CD4-positive, alpha-beta T cell treated with Interleukin-6 for 4 hours (primary cell): ENCODE measurements at regions not wholly inside any gene's neighbourhood (a gene's known extent, or its start where the extent isn't known, plus 50 kb on each side); places are given as distances from the start of the nearest gene placed in this dataset.
"Not testable (repeated sequence)": the region's sequence is repeated elsewhere in the genome, so short reads cannot be mapped to it uniquely, and the experiment has no call there.

Source experiments
- DNase-seq: peaks from one replicate; pipeline ENCODE4 v3.0.0-alpha.2; 2020; ENCODE audit warnings: mixed read lengths

DNA sequence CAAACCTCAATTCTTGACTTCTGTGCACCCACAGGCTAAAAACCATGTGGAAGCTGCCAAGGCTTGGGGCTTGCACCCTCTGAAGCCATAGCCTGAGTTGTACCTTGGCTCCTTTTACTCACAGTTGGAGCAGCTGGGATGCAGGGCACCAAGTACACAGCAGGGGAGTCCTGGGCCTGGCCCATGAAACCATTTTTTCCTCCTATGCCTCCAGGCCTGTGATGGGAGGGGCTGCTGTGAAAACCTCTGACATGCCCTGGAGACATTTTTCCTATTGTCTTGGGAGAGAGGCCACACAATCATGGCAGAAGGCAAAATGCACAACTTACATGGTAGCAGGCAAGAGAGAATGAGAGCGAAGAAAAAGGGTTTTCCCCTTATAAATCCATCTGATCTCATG lies 568.6 kb downstream of the SMARCA1 start:
- DNase-seq, result not testable (repeated sequence)

DNA sequence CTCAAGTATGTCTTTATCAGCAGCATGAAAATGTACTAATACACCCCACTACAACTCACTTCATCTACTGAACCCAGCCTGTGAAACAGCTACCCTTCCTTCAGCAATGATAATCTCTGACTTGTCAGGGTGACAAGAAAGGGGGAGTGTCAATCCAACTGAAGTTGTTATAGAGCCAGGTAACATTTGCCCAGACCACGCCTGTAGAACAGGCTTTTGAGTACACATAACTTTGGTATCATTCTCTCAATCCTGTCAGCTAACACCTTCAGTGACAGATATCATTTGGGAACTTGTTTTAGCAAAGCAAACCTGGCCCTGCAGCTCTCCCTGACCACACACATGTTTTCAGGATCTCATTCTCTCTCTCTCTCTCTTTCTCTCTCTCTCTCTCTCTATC lies 592.2 kb downstream of the SMARCA1 start:
- no peak for DNase-seq

DNA sequence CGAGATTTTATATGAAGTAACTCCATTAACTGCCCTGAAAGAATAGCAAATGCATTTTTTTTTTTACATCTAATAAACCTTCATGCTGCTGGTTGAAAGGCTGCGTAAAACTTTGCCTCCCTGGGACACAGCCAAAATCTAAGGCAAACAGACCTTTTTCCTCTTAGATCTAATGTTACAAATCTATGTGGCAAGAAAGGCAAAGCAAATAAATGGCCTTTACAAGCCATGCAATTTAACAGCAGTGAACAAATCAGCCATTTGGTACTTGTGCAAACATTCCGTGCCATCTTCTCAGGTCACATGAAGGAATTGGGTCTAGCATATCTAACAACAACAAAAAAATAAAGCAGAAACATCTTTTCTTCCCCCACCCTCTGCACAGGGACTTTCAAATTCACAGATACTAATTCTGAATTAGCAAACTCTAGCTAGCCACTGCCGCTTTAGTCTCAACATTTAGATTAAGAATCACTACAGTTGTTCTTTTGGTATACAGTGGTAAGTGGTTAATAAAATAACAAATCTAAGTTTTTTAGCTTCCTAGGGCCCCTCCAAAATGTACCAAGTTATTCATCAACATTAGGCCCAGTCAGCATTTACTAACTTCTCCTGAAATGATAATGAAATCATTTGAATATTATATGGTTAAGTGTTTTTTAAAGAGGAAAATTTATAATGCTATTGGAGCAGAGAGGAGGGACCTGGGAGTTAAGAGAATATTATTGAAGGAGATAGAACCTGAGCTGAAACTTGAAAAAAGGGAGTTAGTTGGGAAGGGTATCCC lies 593.8 kb downstream of the SMARCA1 start:
- no peak for DNase-seq

DNA sequence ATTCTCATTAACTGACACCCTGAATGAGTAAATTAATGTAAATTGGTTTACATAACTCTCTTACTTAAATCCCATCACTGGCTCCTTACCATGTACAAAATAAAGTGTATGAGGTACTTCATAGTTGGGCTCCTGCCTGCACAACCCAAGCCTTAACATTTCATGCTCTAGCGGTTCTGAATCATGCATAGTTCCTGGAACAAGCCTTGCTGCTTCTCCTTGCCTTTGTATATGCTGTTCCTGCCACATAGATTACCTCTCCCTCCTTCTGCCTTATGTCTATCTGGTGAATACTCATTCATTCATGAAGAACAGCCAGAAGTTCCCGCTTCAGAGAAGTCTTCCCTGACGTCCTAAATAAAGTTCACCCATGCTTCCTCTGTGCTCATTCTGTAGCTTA lies 594.7 kb downstream of the SMARCA1 start:
- DNase-seq, result no peak

DNA sequence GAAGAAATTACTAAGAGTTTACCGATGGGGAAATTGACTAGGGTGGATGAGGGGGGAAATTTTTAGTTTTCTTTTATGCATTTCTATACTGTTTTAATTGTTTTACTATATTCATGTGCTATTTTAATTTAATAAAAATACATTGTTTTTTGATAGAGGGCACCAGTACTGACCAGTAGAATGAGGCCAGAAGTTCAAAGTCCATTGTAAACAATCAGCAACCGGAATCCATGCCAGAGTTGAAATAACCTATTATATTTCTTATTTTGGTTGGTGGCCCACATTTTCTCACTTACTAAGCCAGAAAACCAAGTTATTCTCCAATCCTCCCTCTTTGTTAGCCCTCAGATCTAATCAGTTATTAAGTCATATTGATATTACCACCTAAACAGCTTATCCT lies 595.9 kb downstream of the SMARCA1 start:
- DNase-seq, result no peak

DNA sequence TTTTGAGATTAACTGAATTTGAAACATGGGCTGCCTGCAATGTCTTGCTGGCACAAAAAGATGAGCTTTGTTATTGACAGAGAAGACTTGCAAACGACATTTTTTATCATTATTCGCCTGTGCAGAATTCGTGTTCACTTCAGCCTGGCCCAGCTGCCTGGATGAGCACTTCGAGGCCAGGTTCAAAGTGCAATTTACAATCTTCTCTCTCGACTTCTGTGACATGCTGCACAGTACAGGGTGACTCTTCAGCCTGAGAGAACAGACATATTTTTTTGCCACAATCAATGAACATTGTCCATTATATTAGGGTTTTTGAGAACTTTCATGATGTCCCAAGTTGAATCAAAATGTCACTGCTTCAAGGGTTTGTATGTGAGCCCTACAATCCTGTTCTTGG lies 616.5 kb downstream of the SMARCA1 start:
- DNase-seq, result no peak

DNA sequence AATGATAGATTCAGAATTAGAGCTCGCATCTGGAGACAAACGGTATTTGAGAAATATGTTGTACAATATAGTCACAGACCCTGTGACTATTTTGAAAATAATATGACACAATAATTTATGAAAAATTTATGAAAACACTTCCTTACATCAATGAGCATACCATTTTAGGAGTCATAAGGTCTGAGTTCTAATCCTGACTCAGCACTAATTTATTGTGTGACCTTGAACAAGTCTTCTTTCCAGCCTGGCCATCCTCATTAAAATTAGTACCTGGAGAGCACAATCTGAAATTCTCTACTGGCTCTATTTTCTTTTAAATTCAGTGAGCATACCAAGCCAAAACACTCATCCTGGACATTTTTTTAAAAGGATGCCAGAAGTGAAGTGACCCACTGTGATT lies 622.3 kb downstream of the SMARCA1 start:
- no peak for DNase-seq

DNA sequence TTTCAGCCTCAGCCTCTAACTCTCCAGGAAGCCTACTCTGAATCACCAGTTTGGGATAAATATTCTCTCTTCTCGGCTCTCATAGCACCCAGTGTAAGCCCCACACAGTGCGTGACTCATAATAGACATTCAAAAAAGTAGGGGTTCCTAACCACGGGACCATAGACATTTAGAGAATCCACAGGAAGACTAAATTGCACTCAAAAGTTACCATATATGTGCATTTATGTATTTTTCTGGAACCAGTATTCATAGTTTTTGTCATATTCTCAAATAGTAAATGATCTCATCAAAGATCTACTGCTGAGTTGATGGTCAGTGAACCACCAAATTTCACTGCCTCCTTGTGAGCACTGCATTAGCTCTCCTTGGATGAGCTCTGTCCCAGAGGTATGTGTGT lies 625.7 kb downstream of the SMARCA1 start:
- DNase-seq, result no peak

DNA sequence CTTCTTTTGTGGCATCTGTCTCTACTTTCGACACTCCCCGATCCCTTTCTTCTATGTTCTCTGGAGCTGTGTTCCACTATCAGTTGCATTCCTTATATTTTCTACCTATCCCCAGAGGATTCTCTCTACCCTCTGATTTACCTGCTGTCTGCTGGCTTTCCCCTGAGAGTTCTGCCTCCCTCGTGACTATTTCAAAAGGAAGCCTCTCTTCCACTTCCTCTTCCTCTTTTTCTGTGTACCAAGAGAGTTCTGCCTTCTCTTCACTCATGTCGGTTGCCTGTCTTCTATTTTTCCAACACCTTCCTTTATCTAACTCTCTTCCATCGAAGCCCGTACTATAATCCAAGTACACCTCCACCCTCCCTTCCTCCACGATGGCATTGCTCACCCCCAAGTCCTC lies 631.7 kb downstream of the SMARCA1 start:
- no peak for DNase-seq

DNA sequence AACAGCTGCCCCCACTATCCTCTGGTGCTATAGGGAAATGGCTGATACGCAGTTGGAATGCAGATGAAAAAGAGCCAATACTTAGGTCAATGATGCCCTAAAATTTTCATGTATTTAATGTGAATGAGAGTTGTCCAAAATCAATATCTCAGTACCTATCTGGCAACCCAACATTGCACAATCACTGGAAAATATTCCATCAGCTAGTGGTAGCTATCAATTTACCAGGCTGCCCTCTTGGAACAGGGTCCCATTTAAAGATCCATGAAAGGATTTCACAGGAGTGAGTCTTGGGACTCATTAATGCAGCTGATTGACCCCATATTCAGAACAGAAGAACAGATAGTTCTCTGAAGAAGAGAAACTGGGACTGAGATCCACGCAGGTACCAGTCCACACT lies 638.9 kb downstream of the SMARCA1 start:
- no peak for DNase-seq

DNA sequence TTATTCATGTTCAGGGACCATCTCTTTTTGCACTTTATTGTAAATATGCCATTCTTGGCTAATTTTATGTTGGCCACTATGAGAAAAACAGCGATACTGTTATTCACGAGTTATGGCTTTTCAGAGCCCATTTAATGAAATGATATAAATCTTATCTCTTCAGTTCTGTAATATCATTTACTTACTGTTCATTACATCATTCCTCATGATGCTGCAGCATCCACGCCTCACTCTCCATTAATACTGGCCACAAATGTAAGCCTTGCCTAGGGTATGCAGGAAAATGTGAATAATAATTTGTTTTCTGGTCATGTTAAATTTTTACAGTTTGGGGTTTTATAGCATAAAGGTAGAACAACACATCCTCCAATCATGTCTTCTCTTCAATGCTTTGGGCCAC lies 639.6 kb downstream of the SMARCA1 start:
- DNase-seq, result no peak

DNA sequence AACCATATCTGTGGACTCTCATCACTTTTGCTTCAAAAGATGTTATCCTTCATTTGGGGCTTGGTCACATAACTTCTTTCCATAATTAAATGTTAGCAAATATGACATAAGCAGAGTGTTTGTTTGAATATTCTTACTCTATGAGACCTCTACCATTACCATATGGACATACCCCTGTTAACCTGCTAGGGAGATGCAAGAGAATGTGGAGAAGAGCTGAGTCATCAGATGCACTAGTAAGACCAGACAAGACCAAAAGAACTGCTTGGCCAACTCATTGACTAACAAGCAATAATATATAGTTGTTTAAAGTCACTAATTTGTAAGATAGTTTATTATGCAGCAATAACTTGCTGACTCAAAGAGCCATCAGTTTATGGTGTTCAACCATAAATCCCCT lies 652.9 kb downstream of the SMARCA1 start:
- no peak for DNase-seq

DNA sequence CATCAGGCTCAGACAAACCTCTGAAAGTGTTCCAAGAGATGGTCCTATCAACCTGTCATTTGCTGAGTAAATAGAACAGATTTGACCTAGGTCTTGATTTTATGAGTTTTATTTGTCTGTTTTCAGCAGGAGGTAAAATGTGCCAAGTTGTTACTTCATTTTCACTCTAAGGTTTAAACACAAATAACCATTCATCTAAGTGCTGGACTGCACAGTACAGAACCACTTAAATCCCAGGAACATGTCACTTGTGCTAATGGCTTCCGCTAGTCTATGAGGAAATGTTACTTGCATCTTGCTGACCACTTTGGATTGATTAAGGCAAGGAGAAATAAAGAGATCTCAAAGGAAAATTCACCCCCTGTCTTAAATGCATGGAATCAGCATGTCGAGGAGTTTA lies 660.7 kb downstream of the SMARCA1 start:
- no peak for DNase-seq

DNA sequence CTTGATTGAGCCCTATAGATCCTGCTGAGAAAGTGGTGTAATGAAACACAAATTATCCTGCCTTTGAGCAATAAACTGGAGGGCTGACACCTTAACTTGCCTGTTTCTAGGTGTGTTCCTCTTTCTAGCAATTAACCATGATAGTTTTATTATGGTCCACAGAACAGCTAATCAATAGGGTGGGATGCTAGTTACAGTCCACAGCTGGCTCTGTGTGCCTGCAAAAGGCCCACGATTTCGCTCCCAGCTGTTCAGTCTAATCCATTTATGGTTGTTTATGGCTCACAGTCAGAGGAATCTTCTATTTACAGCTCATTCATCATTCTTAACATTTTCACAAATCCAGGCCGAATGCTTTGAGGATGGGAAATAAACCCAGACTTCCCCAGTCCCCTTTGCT lies 674.9 kb downstream of the SMARCA1 start:
- DNase-seq, result no peak

DNA sequence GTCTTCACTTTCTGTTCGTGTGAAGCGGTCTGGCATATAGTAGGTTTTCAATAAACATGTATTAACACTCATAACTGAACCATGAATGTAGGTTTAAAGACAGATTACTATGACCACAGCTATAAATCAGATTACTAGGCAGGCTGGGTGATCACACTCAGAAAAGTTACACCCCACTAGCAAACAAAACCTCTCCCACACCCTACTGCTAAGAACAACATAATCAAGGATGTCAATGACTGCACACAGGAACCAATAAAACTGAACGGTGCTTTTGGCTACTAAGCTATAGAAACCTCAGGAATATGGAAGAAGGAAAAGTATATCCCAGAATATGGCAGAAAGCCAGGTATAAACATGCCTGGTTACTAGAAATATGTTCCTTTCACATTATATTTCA lies 676.9 kb downstream of the SMARCA1 start:
- DNase-seq, result no peak

DNA sequence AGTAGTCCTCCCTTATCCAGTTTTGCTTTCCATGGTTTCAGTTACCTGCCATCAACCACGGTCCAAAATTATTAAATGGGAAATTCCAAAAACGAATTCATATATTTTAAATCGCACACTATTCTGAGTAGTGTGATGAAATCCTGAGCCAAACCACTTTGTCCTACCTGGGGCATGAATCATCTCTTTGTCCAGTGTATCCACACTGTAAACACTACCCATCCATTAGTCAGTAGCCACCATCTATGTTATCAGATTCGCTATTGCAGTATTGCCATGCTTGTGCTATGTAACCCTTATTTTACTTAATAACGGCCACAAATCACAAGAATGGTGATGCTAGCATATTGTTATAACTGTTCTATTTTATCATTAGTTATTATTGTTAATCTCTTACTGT lies 704.6 kb downstream of the SMARCA1 start:
- DNase-seq, result no peak

DNA sequence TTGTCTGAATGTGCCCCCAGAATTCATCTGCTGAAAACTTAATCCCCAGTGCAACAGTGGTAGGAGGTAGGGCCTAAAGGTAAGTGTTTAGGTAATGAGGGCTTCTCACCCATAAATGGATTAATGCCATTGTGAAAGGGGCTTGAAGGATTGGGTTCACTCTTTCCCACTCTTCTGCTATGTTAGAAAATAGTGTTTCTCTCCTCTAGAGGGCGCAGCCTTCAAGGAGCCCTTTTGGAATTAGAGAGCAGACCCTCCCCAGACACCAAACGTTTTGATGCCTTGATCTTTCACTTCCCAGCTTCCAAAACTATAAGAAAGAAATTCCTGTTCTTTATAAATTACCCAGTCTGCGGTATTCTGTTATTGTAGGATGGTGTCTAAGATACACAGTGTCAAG lies 706.4 kb downstream of the SMARCA1 start:
- no peak for DNase-seq

DNA sequence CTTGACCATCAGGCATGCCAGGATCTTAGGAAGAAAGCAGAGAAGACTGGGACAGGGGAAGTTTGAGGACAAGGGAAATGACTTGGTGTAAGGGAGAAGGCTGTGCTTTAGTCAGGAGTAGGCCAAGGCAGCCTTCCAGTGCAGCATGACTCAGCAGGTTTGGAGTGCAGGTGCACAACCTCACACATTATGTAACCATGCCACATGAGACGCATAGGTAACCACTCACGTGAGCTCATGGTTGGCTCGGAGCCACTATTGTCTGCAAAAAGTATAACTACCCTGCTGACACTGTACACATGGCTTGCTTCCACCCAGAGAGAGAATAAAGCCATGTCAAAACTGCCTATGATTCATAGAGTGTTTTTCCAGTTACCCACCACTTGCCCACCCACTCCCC lies 715.9 kb downstream of the SMARCA1 start:
- DNase-seq, result no peak

DNA sequence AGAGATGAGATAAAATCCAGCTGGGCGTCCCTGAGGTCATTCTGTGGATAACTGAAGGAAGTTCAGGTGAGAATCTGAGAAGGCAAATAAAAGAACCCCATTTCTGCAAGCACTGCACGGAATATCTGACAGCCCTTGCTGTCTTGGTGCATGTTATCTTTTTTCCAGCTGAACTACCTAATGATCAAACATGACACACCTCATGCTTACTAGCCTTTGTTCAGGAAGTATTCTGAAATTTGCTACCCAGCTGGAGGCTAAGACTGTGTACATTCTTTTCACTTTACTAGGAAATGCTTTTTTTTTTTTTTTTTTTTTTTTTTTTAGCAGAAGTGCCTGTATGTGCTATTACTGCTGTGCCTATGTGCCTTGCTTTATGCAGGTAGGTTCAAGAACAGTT lies 718.1 kb downstream of the SMARCA1 start:
- no peak for DNase-seq

DNA sequence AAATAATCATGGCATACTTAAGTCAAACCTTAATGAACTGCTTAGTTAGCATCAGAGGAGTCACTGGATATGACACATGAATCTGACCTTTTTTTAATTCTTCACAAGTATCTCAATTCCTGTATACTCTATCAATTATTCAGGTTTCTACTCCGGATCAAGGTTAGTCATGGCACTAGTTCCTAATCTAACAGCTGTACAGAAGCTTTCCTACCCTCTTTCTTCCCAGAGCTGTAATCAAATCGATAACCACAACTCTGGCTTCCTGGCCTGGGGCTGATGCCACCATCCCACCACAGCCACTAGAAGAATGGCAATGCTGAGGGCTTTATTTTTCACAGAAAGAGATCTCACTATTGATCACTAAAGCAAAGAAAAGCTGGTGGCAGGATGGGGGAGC lies 718.5 kb downstream of the SMARCA1 start:
- DNase-seq, result no peak

DNA sequence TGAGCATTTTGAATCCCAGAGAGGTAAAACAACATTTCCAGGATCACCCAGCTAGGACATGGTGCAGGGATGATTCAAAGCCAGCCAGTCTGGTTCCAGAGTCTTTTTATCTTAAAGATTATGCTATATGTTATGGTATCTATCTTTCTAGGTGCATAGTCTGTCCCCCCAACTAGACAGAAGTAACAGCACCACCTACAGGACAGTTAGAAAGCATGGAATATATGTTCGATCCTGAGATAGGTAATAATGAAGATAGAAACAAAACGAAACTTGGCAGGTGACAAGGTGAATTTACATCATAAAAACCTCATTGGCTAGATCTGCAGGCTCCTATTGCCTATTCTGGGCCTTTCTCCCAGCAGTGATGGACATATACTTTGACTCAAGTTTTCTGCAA lies 723.2 kb downstream of the SMARCA1 start:
- DNase-seq, result no peak

DNA sequence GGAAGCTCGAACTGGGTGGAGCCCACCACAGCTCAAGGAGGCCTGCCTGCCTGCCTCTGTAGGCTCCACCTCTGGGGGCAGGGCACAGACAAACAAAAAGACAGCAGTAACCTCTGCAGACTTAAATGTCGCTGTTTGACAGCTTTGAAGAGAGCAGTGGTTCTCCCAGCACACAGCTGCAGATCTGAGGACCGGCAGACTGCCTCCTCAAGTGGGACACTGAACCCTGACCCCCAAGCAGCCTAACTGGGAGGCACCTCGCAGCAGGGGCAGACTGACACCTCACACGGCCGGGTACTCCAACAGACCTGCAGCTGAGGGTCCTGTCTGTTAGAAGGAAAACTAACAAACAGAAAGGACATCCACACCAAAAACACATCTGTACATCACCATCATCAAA lies 730.9 kb upstream of the ACTRT1 start:
- not testable (repeated sequence) for DNase-seq

DNA sequence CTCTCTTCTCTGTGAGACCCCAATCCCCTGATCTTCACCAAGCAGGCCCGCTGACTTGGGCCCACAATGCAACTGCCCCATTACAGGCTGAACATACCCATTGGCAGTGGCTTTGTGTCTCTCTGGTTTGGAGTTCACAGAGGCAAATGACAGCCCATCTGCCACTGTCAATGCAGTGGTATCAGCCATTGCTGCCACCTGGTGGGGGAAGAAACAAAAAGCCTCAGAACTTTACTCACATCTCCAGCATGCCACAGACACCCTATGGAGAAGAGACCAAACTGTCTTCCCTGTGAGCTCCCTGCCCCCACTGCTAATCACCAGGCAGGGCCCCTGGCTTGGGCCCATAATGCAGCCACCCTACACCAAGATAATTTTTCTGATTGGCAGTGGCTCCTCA lies 729.3 kb upstream of the ACTRT1 start:
- peak; percentile 29 for DNase-seq

DNA sequence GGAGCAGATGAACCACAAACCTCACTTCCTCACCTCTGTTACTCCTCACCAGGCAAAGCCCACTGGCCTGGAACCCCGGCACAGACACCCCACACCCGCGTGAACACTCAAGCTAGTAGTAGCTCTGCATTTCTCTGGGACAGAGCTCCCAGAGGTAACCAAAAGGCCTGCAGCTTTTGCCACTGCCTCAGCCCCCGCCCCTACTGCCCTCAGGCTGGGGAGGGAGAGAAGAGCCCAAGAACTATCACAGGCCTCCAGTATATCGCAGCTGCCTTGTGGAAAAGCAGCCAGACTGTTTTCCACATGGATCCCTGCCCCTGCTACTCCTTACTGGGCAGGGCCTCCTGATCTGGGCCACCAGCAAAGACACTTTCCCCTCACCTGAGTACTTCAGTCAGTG lies 728.7 kb upstream of the ACTRT1 start:
- no peak for DNase-seq

DNA sequence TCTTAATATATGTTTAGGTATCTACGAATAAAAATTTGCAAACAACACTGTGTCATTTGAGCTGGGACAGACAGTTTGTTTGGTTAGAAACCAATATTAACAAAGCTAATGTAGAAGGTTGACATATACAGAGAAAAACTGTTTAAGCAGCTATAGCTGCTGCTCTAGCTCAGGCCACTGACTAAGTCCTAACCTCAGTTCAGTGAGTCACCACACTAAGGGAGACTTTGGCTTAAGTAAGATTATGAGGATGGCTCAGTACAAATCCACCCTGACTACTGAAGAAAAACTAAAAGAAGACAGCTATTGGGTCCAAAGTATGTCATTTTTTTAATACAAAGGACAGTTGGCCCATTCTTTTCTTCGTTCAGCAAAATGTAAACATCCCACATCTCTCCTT lies 717.3 kb upstream of the ACTRT1 start:
- DNase-seq, result no peak

DNA sequence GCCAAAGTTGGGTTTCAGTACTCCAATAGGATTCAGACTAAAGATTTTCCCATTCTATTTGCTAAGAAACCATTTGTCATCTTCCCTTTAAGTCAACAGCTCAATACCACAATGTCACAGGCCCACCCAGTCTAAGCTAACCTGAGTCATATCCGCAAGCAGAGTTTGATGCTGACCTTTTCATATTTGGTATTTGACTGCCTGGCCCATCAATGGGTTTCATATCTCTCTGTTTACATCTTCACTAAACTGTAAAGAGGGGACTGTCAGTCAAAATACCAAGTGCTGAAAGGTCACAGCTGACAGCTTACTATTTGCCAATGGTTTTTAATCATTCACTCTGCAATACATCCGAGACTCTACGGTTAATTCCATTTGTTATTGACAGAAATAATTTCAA lies 707.5 kb upstream of the ACTRT1 start:
- no peak for DNase-seq
